GM13976 (cell line): ENCODE measurements at regions not wholly inside any gene's neighbourhood (a gene's known extent, or its start where the extent isn't known, plus 50 kb on each side); places are given as distances from the start of the nearest gene placed in this dataset.

Experiments used
- DNase-seq: peaks from one replicate; pipeline ENCODE4 v3.0.0; 2012; ENCODE audit warnings: low spot score
- CTCF ChIP-seq: IDR thresholded peaks from 2 replicates; pipeline ENCODE4 v1.5.1; 2012; ENCODE audit warnings: borderline replicate concordance, mild to moderate bottlenecking; ENCODE audit not compliant: insufficient read depth; ENCODE audit errors: extremely low read depth, missing control alignments, control extremely low read depth
- in situ Hi-C: fragments of 300-500 bp; cut with MboI; formaldehyde crosslinking; loops from one replicate; pipeline ENCODE4 v1.12.0; 2022; ENCODE audit warnings: low sequenced_read_pairs, mixed read lengths, inconsistent platforms; ENCODE audit not compliant: unreplicated experiment

- no peak for DNase-seq
- in situ Hi-C loops = no loop called here
- TF ChIP-seq CTCF = no peak
Measured at GRCh38 chr16:11401161-11402050, 56.1 kb downstream of the RMI2 start.

- DNase-seq = no peak
- in situ Hi-C loops = no loop called here
- TF ChIP-seq CTCF = no peak
Measured at GRCh38 chr16:11402051-11402744, 56.9 kb downstream of the RMI2 start.

GRCh38 chr16:11402745-11403533 lies 57.7 kb downstream of the RMI2 start:
- TF ChIP-seq CTCF = no peak
- DNase-seq = no peak
- in situ Hi-C loops = no loop called here

GRCh38 chr16:11403534-11403795 lies 58.2 kb downstream of the RMI2 start:
- DNase-seq = no peak
- TF ChIP-seq CTCF = no peak
- in situ Hi-C loops = no loop called here

- in situ Hi-C loops = no loop called here
- no peak for TF ChIP-seq CTCF
- DNase-seq = no peak
Measured at GRCh38 chr16:11403920-11404319, 58.7 kb downstream of the RMI2 start.

- in situ Hi-C loops = no loop called here
- DNase-seq = no peak
- no peak for TF ChIP-seq CTCF
Measured at GRCh38 chr16:11404603-11405002, 59.3 kb downstream of the RMI2 start.
